GM12872 (cell line): ENCODE measurements at regions not wholly inside any gene's neighbourhood (a gene's known extent, or its start where the extent isn't known, plus 50 kb on each side); places are given as distances from the start of the nearest gene placed in this dataset.

Experiments
- CTCF ChIP-seq: IDR thresholded peaks from 3 replicates; pipeline ENCODE4 v1.5.1; 2011; ENCODE audit warnings: low read depth, mild to moderate bottlenecking, low read length, moderate library complexity; ENCODE audit not compliant: insufficient read depth

DNA sequence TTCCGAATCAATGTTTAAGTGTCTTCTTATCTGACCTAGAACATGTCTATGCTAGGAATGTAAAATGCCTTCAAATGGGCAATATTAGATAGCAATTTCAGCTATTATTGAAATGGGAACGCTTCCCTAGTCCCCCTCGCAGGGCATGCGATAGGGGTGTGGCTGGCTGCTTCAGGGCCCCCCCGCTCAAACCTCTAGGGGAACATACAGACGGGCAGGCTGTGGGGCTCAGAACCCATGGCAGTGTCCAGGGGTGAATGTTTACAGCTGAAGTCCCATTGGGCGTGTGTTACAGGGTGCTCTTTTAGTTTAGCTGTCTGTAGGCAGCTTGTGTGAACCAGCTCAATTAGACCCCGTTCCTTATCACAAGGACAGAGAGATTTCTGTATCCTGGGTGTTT, 315.9 kb downstream of the DSEL start:
- no peak for TF ChIP-seq CTCF

DNA sequence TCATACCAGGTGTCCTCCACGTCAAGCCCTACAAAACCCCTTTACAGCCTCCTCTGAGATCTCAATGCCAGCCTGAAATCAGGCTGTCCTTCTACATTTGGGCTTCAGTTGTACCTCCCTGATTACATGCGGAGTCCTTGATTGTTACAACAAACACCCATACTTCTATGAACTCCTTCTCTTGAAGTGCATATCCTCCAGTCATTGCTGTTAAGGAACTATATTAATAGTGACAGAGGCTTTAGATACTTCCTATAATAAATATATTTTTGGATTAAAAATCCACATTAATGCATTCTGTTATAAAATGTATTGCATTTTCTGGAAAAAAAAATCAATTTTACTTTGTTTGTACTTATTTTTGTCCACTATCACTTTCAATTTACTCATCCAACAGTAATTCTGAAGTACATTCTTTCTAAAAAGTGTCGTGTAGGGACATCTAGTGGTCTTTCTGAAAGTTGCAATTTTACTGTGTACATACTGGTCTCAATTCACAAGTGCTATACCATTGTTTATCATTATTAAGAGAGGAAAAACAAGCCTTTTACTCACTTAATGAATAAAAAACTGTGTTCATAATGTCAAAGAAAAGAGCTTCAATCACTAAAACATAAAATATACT, 316.4 kb downstream of the DSEL start:
- peak; percentile 35; the same call in 2 of the 3 replicates for TF ChIP-seq CTCF

DNA sequence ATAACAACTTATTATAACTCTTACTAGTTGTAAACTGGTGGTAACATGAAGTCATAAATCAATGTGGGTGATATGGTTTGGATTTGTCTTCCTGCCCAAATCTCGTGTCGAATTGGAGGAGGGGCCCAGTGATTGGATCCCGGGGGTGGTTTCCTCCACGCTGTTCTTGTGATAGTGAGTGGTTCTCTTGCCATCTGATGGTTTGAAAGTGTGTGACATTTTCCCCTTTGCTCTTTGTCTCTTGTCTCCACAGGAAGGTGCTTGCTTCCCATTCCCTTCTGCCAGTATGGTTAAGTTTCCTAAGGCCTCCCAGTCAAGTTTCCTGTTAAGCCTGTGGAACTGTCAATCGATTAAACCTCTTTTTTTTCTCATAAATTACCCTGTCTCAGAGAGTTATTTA, 321.6 kb downstream of the DSEL start:
- no peak for TF ChIP-seq CTCF

DNA sequence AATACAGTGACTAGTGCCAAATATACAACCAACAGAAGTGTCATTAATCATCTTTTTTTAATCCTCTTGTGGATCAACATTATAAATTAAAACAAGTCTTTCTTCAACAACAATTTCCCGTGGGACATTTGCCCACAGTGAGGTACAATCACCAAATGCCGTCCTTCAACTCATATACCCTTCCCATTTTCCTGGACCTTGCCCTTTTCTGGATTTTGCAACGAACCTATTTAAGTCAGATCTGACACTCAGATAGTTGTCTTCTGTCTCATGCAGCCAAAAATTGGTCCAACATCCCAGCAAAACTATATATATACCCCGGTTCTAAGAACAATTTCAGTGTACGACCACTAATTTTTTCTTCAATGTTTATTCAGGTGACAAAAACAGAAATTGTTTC, 324.0 kb downstream of the DSEL start:
- TF ChIP-seq CTCF, result no peak

DNA sequence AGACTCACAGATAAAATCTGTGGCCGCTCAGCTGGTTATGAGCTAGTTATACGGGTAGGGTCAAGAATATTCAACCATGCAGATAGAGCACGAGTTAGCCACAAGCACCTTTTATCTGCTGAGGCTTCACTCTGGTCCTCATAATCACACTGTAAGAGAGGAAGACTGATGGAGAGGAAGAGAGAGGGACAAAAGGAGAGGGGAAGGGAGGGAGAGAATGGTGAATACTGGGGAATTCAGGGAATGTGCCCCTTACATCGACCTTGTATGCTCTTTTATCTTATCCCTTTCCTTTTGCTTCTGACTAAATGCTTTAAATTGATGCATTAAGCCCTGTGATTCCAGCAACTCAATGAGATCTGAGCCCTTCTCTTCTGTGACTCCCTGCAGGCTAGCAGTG, 333.1 kb downstream of the DSEL start:
- TF ChIP-seq CTCF, result no peak

DNA sequence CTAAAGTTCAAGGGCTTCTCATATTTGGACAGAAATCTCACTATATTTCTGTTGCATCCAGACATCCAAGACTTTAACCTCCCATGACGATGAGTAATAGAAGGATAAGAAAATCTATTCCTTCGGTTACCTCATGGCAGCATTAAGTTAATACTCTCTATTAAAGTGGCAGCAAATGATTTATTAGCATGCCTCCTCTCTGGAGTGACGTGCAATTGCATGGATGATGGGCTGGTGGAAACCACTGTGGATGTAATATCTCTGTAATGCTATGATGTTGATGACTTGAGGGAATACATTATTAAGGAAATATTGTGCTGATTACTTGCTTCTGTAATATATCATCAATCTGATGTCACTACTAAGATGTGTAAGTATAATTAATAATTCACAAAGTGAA, 336.8 kb downstream of the DSEL start:
- no peak for TF ChIP-seq CTCF

GRCh38 chr18:67159662-67160061, 356.9 kb downstream of the DSEL start:
- TF ChIP-seq CTCF, result no peak
